GM21381 (cell line): ENCODE measurements at regions not wholly inside any gene's neighbourhood (a gene's known extent, or its start where the extent isn't known, plus 50 kb on each side); places are given as distances from the start of the nearest gene placed in this dataset.

Experiments
- ATAC-seq: cut with Tn5 transposase; IDR thresholded peaks from one replicate; pipeline ENCODE4 v1.9.1; 2021; ENCODE audit warnings: mild to moderate bottlenecking, moderate library complexity; ENCODE audit not compliant: unreplicated experiment

DNA sequence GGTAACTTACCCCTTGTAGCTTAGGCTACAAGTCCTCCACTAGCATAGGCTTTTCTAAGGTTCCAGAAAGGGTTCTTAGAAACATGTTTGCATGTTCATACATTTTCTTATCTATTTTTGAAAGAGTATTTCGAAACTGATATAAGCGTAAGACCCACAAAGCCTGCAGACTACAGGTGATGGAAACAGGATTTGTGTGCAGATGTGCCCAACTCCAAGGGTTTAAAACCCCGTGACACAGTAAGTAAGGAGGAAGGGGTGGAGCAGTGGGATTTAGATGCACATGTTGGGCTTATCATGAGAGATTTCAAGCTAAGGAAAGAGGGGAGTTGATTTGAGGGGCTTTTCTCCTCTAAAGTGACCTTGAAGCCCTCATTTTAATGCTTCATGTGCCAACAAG lies 164.7 kb downstream of the LTN1 start:
- no peak for ATAC-seq

DNA sequence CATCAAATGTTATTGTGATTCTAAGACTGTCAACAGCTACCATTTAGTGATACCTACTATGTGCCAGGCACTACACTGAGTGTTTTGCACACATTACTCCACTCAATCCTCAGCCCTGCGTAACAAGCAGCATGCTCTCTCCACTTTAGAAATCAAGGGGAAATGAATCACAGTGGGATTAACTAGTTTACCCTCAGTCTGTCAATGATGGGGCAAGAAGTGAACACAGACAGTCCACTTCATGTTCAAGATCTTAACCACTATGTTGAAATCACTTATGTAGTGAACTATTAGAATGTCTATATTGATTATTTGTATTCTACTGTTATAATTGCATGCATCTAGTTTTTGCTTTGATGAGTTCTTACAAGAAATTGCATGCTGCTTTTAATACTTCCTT lies 165.3 kb downstream of the LTN1 start:
- no peak for ATAC-seq

DNA sequence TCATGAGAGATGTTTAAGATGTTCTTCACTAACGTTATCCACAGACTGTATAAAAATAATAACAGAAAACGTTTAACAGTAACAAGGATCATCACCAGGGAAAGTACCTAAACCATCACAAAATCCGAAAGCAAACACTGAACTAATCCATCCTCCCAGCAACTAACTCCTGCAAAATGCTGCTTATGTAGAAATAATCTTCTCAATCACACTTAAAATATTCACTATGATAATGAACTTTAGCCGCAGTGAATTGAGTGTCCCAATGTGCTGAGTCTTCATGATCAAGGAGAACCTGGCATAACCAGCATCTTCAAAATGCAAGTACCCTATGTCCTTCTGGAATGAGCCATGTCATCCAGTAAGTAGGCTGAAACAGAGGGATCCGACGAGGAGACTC lies 166.1 kb downstream of the LTN1 start:
- no peak for ATAC-seq

DNA sequence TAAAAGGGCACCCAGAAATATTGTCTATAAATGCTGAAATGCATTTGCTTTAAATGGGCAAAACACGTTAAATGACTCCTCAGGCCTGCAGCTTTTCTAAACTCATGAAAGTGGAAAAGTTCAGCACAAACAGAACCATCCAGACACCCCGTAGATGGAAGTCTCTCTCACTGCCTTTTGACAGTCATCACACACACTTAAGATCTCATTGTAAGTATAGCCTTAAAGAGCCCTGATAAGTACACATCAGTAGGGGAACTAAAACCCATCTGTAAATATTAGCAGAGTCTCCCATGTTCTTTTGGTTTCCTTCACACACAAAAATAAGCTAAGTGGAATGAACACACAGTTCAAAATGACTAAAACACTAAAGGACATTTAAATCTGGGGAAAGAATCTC lies 166.7 kb downstream of the LTN1 start:
- no peak for ATAC-seq

DNA sequence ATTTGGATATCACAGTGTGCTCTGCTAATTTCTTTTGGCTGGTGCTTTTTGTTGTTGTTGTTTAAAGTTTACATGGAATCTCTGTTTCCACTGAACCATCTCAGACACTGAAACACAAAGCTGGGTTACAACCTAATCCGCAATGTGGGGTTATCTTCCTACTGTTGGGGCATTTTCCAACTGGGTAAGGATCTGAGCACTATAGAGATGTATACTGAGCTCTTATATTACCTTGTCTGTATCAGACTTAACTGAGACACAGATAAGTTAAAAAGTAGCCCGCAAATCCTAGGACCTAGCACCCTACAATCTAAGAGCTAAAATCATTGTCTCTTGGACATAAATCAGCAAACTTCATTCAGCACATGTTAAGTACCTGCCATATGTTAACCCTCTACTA lies 169.2 kb downstream of the LTN1 start:
- no peak for ATAC-seq

DNA sequence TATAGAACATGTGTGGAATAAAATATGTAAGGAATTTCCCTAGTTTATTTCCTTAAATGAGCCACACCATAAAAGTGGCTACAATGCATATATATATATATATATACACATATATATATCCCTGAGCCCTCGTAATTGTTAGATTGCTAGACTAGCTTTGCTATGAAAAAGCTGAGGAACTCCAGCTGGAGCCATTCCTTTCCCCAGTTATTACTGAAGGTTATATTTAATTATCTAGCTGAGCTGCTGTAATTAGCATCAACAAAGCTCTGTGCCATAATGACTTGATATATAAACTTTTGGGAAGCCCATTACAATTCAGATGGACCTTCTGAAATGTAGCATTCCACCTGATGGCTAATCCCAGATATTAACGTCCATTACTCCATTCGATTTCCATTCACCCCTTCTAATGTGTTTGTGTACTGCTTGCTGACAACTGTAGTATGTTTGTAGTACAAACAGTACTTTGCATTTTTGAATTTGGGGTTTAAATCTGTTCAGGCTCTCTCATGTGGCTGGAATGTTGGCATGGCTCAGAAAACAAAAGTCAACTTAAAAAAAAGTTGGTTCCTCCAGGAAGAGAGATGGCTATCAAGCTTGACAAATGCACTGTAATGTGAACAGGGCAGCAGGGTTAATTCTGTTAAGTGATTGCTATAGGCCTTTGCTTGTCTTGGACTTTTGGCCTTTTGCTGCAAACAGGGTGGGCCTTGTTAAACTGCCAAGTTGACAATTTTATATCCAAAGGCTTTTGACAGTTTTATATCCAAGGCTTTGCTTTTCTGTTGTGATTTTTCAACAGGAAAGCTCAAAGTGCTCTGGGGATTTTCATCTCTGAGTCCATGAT lies 170.0 kb downstream of the LTN1 start:
- no peak for ATAC-seq

DNA sequence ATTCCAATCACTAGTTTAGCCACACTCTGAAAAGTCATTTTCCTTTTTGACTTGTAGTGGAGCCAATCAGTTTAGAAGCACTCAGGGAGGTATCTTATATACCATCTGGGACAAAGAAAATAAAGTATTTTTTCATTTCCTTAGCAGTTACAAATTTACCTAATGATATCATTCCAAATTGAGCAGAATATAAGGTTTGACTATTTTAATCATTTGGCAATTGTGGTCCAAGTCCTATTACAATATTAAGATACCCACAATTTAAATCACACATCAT lies 170.6 kb downstream of the LTN1 start:
- ATAC-seq = no peak

DNA sequence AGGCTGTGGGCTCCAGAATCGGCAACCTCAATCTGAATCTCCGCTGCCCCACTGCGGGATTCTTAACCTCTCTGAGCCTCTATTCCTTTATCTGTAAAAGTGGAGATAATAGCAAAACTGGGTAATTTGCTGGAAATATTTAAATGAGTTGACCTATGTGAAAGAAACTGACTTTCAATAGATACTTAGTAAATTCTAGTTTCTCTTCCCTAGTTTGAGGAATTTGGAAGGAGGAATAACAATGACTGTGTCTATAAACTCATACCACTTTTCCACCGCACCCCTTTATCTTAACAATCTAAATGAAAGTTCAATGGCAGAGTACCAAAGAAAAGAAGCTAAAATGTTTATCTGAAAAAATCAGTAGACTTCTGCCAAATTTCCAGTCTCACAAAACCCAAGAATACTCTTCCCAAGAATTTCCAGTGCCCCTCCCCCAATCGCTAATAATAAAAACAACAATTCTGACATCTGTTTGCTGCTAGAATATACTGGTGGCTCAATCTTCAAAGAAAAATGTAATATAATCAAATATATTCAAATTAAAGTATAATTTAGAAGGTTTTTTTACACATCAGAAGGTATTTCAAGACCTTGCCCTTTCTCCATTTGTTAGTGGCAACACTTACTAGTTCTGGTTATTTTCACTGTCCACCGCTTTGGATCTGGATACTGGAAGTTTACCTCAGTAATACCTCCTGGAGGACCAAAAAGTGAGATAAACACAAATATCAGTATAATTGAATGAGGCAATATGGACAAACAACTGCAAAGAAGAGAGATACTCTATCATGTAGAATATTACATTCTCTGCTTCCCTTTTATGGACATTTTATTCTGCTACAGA lies 171.2 kb downstream of the LTN1 start:
- ATAC-seq = no peak

DNA sequence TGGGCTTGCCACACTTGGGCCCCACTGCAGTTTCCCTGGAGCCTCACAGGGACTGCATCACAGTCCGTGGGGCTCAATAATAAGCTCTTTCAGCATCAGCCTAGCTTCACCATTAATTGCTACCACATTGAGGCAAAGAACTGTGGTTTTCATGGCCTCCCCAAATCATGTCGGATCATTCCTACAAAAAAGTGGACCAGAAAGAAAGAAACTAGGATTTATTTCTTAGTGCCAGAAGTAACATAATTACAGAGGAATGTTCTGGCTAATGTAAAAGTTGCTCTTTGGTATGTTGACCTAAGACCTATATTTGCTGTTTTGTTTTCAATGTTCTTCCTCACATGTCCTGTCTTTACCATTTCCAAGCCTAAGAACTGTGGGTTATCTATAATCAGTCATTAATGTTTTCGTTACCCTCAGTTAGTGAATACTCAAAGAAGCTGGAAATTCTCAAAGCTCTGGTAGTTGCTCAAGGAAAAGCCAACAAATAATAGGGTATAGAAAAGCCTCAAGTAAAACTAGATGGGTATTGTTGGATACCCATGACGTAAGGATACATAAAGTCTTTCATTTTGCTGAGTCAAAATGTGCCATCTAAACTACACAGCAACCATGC lies 173.9 kb downstream of the LTN1 start:
- ATAC-seq = no peak

DNA sequence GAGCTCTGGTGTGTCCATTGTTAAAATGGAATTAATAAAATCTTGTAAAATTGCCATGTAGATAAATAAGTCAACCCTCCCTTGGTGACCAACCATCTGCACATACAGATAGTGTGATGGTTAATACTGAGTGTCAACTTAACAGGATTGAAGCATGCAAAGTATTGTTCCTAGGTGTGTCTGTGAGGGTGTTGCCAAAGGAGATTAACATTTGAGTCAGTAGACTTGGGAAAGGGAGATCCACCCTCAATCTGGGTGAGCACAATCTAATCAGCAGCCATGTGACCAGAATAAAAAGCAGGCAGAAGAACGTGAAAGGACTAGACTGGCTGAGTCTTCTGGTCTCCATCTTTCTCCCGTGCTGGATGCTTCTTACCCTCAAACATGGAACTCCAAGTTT lies 174.8 kb downstream of the LTN1 start:
- ATAC-seq = no peak

DNA sequence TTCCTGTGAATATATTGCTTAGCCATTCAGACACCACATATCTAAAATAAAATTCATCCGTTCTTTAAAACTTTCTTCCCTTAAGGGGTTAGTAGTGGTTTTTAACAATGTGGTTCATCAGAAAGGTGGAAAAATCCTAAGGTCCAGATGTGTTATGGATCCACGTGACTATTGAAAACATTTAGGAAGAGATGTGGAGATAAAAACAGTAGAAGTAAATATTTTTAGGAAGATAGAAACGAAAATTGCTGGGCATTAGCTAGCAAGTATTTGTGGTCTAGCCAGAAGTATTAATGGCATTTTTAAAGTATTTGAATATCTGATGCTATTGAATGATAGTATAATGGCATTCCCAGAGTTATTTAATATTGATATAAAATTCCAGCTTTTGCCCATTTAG lies 180.8 kb downstream of the LTN1 start:
- ATAC-seq = no peak

DNA sequence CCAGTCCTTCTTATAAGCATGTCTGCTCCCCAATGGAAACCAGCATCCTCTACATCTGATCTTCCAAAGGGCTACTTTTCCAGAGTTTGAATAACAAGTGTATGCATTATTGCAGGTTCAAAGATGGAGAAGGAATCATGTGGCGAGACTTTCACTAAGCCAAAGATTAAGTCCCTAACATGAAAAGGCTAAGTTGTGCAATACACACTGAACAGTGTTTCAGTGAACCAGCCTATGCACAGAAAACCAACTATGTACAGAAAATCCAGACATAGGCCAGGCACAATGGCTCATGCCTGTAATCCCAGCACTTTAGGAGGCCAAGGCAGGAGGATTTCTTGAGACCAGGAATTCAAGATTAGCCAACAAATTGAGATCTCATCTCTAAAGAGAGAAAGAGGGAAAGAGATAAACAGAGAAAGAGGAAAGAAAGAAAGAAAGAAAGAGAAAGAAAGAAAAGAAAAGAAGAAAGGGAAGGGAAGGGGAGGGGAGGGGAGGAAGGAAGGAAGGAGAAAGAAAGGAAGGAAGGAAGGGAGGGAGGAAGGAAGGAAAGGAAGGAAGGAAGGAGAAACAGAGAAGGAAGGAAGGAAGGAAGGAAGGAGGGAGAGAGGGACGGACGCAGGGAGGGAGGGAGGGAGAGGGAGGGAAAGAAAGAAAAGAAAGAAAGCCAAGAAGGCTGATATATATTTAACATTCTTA lies 181.7 kb downstream of the LTN1 start:
- ATAC-seq = no peak

DNA sequence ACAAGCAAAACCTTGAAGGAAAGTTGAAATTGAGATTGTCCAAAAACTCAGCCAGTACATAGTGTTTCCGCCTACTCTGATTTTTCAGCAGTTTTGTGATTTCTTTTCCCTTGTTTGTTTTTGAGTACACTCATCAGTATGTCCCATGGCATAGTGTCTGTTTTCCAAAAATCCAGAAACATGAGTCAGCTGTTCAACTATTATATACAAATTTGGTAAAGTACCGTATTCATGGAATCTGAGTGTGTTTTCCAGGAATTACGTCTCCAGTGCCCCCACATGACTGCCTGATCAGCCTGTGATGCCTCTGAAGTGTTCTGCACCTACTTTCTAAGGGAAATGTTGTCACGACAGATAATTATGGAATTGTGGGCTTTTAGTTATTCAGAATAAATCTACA lies 186.8 kb downstream of the LTN1 start:
- ATAC-seq = no peak

DNA sequence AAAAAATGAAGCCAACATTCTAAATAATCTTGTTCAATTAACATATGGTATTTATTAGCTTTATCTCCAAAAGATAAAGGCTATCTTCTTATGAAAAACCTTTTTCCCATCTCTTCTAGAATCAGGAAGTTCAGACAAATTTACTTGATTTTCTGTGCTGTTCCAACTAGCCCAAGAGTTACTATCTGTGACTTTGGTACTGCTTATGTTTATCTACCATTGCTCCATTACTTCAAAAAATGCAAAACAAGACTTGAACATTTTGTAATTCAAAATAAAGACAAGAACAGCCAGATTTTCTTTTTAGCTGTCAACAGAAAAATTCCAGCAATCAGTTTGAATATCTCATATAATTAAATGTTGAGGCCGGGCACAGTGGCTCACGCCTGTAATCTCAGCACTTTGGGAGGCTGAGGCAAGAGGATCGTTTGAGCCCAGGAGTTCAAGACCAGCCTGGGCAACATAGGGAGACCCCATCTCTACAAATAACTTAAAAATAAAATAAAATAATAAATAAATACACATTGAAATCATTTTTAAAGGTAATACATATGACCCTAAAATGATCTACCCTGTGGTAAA lies 188.5 kb downstream of the LTN1 start:
- ATAC-seq = no peak

DNA sequence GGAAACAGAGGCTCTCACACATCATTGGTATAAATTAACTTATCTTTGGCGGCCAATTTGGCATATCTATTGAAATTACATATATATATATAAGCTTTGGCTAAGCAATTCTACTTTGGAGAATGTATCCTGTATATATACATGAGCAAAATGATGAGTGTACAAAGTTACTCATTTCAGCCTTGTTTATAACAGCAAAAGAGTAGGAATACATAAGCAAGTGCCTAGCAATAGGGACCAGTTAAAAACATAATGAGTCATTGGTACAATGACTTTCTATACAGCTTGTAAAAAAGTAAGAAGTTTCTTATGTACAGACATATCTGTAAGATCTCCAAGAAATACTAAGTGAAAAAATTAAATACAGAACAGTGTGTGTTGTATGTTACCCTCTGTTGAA lies 190.8 kb downstream of the LTN1 start:
- no peak for ATAC-seq

DNA sequence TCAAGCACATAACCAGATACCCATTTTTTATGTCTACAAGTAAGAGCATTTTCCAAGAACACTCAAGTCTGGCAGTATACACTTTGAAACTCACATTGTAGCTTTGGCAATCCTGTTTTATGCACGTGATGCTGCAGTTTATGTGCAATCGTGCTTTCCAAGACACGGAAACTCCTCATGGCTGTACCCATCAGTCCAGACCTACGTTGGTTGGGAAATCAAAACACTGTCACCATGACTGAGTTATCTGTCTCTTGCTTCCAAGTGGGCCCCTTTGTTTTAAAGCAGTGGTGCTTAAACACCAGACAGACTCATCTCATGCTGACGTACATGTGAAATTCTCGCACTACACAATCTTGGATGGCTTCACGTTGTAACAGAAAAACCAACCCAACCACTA lies 192.8 kb downstream of the LTN1 start:
- no peak for ATAC-seq

DNA sequence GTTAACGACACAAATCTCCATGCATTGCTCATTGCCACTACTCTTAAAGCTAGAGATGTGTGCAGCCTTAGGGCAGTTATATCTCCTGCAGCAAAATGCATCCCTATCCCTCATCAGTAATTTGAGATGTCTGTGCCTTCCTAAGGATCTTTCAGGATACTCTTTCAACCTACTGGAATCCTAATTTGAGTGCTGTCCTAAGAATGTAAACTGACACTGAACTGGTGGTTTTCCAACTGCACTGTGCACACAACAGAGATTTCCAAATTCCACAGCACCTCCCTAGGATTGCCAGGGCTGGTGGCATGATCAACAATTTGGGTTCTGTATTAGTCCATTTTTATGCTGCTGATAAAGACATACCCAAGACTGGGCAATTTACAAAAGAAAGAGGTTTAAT lies 193.9 kb downstream of the LTN1 start:
- no peak for ATAC-seq

DNA sequence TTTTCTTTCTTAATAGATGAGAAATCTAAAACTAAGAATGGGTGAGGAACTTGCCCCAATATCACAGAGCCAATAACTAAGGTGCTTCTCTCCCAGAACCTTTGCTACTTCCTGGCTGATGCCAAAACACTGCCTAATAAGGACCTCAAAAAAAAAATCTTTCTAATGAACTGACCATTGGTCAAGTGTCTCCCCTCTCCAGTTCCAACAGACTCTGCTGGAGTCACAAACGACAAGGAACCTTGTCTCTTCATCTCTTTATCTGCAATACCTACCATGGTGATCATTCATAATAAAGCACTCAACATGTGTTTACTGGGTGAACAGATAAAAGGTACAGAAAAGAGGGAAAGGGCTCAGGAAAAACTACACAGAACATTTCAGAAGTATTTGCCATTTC lies 197.4 kb downstream of the LTN1 start:
- no peak for ATAC-seq

DNA sequence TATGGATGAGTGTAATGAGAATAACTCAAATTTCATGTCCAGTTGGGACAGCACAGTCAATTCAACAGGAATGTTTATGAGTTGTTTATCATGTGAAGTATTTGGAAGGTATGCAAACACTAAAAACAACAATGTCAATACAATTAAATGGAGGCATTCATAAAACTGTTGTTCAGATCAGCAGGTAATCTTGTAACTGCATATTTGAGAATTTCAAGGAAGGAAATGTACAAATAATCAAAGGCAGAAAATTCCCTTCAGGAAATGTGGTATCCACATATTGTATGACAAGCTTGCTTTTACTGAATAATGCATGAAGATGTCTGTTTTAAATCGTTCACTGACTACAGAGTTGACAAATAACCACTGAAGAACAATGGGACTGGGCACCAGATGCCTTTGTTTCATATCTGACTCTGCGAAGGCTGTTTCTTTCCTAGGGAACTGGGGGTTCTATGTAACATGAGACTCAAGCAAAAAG lies 198.3 kb downstream of the LTN1 start:
- ATAC-seq = no peak

DNA sequence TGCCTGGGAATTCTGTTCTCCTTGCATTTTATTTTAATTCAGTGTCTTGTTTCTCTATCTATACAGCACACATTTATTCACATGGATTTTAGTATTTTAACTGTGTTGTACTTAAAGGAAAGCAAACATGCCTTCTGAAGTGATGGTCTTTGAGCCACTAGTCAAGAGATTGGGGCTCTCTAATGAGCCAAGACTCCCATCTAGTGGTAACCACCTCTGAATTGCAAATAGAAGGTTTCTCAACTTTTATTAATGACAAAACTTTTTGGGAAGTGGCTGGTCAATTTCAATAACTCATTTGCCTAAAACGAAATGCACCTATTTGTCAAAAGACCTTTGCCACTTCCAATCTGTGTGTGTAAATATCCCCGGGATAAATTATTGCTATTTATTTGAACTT lies 199.6 kb downstream of the LTN1 start:
- ATAC-seq = no peak
